Fibroblast of villous mesenchyme (primary cell): ENCODE measurements at regions not wholly inside any gene's neighbourhood (a gene's known extent, or its start where the extent isn't known, plus 50 kb on each side); places are given as distances from the start of the nearest gene placed in this dataset.
"Not testable (repeated sequence)": the region's sequence is repeated elsewhere in the genome, so short reads cannot be mapped to it uniquely, and the experiment has no call there.

Source experiments
- DNase-seq: peaks from one replicate; pipeline ENCODE4 v3.0.0-alpha.2; 2010; ENCODE audit warnings: low read depth
- H3K4me3 ChIP-seq: 2 replicates; pipeline ENCODE4 v1.5.1; 2011; ENCODE audit warnings: low read depth, mild to moderate bottlenecking, low read length
- CTCF ChIP-seq: IDR thresholded peaks from 2 replicates; pipeline ENCODE4 v1.5.1; 2012; ENCODE audit warnings: low read depth, mild to moderate bottlenecking, low read length; ENCODE audit not compliant: insufficient read depth

DNA sequence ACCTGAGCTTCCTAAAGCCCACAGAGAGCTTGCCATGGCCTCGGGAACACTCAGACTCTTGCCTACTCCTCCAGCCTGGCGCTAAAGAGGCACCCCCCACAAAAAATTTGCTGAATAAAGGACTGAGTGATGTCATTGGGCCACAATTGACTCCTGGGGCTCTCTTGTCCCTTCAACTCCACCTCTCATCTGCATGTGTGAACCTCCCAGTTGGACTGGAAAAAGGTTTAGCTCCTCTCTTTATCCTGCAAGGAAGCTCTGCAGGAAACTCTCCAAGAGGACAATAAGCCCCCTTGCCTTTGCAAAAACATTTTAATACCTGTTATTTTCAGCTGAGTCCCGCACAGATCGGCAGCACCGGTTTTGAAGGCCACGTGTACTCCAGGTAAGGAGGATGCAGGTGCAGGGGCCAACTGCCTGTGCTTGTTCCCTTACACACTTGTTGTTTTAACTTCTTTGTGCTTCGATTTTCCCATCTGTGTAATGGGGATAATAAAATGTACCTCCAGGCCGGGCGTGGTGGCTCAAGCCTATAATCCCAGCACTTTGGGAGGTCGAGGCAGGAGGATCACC, 107.3 kb downstream of the TFAP2C start:
- no peak for TF ChIP-seq CTCF
- DNase-seq: no peak
- H3K4me3 ChIP-seq: no peak overlapping the region

DNA sequence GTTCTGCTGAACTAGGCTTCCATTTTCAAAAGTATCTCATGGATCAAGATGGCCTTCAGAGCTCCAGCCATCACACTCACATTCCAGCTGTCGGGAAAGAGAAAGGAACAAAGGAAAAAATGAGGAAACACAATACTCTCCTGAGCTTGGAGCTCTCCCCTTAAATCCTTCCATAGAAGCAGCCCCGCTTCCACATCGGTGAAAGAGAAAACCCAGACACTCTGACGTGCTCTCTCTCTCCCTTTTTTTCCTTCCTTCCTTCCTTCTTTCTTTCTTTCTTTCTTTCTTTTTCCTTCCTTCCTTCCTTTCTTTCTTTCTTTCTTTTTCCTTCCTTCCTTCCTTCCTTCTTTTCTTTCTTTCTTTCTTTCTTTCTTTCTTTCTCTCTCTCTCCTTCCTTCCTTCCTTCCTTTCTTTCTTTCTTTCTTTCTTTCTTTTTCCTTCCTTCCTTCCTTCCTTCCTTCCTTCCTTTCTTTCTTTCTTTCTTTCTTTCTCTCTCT, 115.3 kb downstream of the TFAP2C start:
- not testable (repeated sequence) for DNase-seq, H3K4me3 ChIP-seq

DNA sequence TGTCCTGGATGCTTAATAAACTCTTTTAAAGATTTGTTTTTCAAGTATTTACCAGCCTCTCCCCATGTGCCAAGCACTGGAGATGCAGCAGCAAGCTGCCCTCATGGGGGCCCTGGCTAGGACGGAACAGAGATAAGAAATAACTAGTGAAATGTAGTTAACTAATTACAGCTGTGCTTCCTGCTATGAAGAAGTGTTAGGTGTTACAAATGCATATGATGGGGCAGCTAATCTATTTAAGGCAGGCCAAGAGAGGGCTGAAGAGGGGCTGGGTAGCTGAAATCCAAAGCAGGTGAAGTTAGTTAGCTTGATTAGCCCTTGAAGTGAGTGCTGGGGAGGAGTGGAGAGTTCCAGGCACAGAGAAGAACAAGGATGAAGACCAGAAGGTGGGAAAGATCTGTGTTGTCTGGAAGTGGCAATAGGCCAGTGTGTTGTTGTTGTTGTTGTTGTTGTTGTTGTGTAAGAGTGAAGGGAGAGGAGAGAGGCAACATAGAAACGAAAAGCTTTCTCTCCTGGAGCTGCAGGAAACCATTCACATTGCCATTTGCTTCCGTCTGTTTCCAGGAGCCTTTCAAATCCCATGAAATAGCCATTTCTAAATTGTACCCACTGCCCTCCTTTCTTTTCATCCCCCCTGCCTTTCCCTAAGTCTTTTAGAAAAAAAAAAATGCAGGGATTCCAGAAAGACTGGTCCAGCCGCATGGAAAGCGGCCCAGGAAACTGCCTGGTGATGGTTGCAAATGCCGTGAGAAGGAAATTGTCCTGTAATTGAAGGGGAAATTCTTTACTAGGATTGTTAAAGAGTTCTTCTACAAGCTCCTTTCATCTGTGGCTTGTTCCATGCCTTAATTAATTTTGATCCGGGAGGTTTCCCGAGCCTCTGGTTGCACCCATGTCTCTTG, 119.6 kb downstream of the TFAP2C start:
- DNase-seq: no peak
- TF ChIP-seq CTCF: no peak
- H3K4me3 ChIP-seq: no peak overlapping the region

GRCh38 chr20:56750430-56750829, 121.3 kb downstream of the TFAP2C start:
- DNase-seq: no peak
- no peak for TF ChIP-seq CTCF
- H3K4me3 ChIP-seq: no peak overlapping the region

DNA sequence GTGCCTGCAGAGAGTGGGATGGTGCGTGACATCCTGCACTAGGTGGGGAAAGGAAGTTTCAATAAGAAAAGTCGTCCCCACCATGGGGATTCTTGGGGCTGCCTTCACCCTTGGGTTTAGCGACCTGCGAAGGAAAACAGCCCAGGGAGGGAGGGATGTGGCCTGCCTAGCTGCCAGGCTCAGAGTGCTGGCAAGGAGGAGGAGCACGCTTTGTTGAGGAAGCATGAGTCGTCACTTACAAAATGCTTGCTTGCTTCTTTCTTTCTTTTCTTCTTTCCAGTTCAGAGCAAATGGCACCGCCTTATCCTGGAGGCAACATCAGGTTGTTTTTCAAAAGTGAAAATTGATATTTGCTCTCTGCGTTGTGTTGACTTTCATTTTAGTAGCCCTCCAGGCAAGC, 123.2 kb downstream of the TFAP2C start:
- TF ChIP-seq CTCF: no peak
- no peak for DNase-seq

DNA sequence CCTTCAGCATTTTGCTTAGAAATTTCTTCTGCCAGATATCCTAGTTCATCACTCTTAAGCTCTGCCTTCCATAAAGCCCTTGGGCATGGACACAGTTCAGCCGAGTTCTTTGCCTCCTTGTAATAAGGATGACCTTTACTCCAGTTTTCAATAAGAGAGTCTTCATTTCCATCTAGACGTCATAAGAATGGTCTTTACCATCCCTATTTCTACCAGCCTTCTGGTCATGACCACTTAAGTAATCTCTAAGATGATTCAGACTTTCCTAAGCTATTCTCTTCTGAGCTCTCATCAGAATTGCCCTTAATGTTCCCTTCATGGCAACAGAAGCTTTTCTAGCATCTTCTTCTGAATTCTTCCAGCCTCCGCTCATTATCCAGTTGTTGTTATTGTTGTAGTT, 126.1 kb downstream of the TFAP2C start:
- TF ChIP-seq CTCF: no peak
- no peak for DNase-seq
- H3K4me3 ChIP-seq: no peak overlapping the region

More for the DNA sequence above, 123.2 kb downstream of the TFAP2C start:
- no peak overlapping the region for H3K4me3 ChIP-seq

DNA sequence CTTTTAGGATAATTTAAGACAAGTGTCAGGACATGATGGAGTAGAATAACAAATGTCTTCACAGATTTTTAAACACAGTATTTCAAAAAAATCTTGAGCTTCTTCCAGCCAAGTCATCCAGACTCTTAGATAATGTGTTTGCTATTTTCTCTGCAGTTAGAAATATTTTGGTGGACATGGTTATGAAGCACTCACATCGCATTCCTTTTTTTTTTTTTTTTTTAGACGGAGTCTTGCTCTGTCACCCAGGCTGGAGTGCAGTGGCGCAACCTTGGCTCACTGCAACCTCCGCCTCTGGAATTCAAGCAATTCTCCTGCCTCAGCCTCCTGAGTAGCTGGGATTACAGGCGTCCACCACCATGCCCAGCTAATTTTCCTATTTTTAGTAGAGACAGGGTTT, 127.6 kb downstream of the TFAP2C start:
- not testable (repeated sequence) for H3K4me3 ChIP-seq, DNase-seq
